HG02840 (cell line): ENCODE measurements at regions not wholly inside any gene's neighbourhood (a gene's known extent, or its start where the extent isn't known, plus 50 kb on each side); places are given as distances from the start of the nearest gene placed in this dataset.

Experiments
- ATAC-seq: cut with Tn5 transposase; IDR thresholded peaks from one replicate; pipeline ENCODE4 v1.9.1; 2021; ENCODE audit warnings: mild to moderate bottlenecking, moderate library complexity, moderate number of reproducible peaks; ENCODE audit not compliant: unreplicated experiment, low FRiP score

- ATAC-seq, result no peak
Observed at GRCh38 chr1:187411118-187411517, 582.4 kb downstream of the PLA2G4A start.

GRCh38 chr1:187413405-187414169, 584.8 kb downstream of the PLA2G4A start:
- ATAC-seq, result no peak

GRCh38 chr1:187415065-187415464, 586.3 kb downstream of the PLA2G4A start:
- no peak for ATAC-seq

DNA sequence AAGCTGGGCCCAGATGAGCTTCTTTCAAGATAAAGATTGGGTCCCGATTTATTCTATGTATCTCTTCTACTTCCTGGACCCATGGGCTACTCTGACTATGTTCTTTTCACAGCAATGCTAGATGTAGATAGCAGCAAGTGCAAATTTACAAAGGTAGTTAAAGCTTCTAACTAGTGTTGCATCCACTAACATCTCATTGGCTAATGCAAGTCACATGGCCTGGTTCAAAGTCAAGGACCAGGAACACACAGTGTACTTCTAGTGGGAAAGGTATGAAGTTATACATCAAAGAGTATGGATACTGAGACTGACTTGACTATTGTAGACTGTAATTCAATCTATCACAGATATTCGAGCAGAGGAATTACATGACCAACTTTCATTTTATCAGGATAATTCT, 588.8 kb downstream of the PLA2G4A start:
- ATAC-seq, result no peak

GRCh38 chr1:187433598-187433997, 604.8 kb downstream of the PLA2G4A start:
- no peak for ATAC-seq

- no peak for ATAC-seq
Observed at GRCh38 chr1:187442603-187443002, 613.9 kb downstream of the PLA2G4A start.

- no peak for ATAC-seq
Observed at GRCh38 chr1:187443939-187444338, 615.2 kb downstream of the PLA2G4A start.

- ATAC-seq, result no peak
Observed at GRCh38 chr1:187445066-187445465, 616.3 kb downstream of the PLA2G4A start.

GRCh38 chr1:187451238-187451637, 622.5 kb downstream of the PLA2G4A start:
- no peak for ATAC-seq

- no peak for ATAC-seq
Observed at GRCh38 chr1:187454010-187454409, 625.3 kb downstream of the PLA2G4A start.

DNA sequence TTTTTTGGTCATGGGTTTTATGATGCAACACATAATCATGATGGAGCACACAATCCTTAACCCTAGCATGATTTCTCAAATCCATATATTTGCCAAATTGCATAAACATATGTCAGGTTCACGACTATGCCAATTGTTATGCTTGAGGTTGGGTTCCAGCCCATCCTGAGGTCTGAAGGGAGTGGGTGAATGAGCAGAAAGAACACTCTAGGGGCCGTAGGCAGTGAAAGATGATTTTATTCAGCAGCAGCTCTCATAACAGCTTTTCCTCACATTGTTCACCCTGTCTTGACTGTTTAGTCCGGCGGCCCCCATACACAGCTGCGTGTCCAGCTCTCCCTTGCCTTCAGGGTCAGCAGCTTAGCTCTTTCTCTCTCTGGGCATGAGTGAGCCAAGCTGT, 627.7 kb downstream of the PLA2G4A start:
- ATAC-seq, result no peak

DNA sequence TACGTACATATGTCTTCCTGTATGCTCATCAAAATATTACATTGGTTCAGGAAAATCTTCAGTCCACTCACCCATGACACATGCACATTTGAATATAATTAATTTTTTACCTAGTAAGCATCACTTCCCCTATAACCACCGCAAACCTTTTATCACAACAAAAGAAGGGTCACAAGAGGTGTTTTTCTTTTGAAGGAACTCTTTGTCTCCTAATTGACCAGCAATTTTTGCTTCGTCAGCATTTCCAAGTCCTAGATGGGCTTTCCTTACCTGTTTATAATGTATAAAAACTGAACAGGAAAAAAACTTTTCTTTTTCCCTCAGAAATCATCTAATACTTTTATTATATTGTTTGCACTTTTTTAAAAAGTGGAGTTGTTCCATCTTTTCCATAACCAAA, 631.3 kb downstream of the PLA2G4A start:
- no peak for ATAC-seq

- no peak for ATAC-seq
Observed at GRCh38 chr1:187464320-187464719, 635.6 kb downstream of the PLA2G4A start.

DNA sequence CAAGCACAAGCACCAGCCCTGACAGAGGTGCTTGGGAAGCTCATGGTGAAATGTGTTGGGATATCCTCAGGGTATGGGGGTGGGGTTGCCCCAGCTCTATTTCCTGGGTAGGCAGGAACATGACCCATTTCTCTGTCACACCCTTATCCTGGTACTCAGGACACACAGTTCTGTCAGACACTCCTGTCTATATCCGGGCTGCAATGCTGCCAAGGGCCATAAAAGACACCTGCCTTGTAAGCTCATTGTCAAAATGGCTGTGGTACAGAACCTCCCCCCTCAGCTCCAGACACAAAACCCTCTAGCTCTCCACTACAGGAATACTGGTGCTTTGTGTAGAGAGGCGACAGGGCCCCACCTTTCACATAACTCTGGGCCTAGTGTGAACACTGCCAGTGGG, 636.7 kb downstream of the PLA2G4A start:
- ATAC-seq, result no peak

GRCh38 chr1:187469836-187470235, 641.1 kb downstream of the PLA2G4A start:
- ATAC-seq, result no peak

- ATAC-seq, result no peak
Observed at GRCh38 chr1:187471555-187471954, 642.8 kb downstream of the PLA2G4A start.

DNA sequence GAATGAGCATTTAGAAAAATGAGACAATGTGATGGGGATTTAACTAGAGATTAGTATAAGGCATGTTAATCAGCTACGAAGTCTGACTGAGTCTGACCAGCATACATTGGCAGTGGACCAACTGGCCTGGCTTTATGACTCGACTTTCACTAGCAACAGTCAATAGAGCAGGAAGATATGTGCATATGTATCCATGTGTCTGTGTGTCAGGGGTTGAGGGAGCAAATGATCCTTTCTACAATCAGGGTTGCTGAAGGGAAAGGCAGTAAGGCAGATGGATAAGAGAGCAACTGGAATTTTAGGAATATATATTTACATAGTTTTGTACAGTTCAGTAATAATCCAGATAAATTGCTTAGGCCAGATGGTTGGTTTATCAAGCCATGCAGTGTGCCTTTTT, 645.6 kb downstream of the PLA2G4A start:
- no peak for ATAC-seq

GRCh38 chr1:187476671-187477070, 647.9 kb downstream of the PLA2G4A start:
- no peak for ATAC-seq

DNA sequence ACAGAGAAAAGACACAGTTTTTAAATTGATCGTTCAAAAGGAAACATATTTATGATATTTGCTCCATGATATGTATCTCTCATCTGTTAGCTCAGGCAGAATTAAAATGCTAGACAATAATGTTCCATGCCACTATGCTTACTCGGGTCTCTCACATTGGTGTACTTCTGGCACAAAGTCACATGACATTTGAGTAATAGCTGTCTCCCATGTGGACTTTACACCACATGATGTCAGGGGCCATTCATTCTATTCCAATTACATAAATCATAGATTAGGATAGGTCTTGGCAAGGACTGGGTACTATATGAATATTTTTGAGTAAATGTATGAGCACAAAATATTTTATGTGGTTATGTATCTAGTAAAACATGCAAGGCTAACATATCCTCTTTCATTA, 648.4 kb downstream of the PLA2G4A start:
- ATAC-seq, result no peak

- no peak for ATAC-seq
Observed at GRCh38 chr1:187477535-187477934, 648.8 kb downstream of the PLA2G4A start.

GRCh38 chr1:187481581-187482148, 652.9 kb downstream of the PLA2G4A start:
- no peak for ATAC-seq

- no peak for ATAC-seq
Observed at GRCh38 chr1:187490266-187490665, 661.5 kb downstream of the PLA2G4A start.
